IMR-90 (cell line): ENCODE measurements at regions not wholly inside any gene's neighbourhood (a gene's known extent, or its start where the extent isn't known, plus 50 kb on each side); places are given as distances from the start of the nearest gene placed in this dataset.

Source experiments
- ATAC-seq: fragments of 200-7000 bp; cut with Tn5 transposase; 2 replicates; pipeline ENCODE4 v1.9.1; 2020; ENCODE audit warnings: low read depth, mild to moderate bottlenecking, moderate library complexity
- BruUV-seq: library from RNA; stranded (reverse); fragments of 400-500 nt; replicated peaks from 2 replicates; lab custom pipeline; 2021; lab: Mats Ljungman, UMichigan
- CTCF ChIA-PET: fragments of 300-600 bp; formaldehyde crosslinking; extraction: SDS; loops from one replicate; lab custom pipeline; 2021; ENCODE audit warnings: antibody characterized with exemption; lab: Yijun Ruan, JAX
- POLR2A ChIA-PET: fragments of 300-600 bp; sonication (Branson Sonifier 250); formaldehyde crosslinking; loops from one replicate; lab custom pipeline; 2022; ENCODE audit warnings: antibody characterized with exemption; ENCODE audit not compliant: unreplicated experiment; lab: Charles Lee
- DNase-seq: peaks from one replicate; pipeline ENCODE4 v3.0.0; 2013
- H2AFZ ChIP-seq: replicated peaks from 2 replicates; pipeline ENCODE3; 2013; ENCODE audit warnings: low read length, mild to moderate bottlenecking; ENCODE audit not compliant: poor library complexity
- H2AK5ac ChIP-seq: 2 replicates; pipeline ENCODE4 v1.6.1; 2013; ENCODE audit warnings: low read depth, low read length, inconsistent platforms
- H2AK9ac ChIP-seq: replicated peaks from 2 replicates; pipeline ENCODE3; 2013; ENCODE audit warnings: mild to moderate bottlenecking, low read depth, low read length, moderate library complexity; ENCODE audit not compliant: poor library complexity
- H2BK120ac ChIP-seq: 2 replicates; pipeline ENCODE4 v1.6.1; 2013; ENCODE audit warnings: low read depth, low read length, inconsistent platforms
- H2BK15ac ChIP-seq: 3 replicates; pipeline ENCODE4 v1.6.1; 2013; ENCODE audit warnings: low read depth, low read length, inconsistent platforms
- H2BK20ac ChIP-seq: 2 replicates; pipeline ENCODE4 v1.6.1; 2013; ENCODE audit warnings: low read depth, mild to moderate bottlenecking, inconsistent platforms, low read length, moderate library complexity
- H2BK5ac ChIP-seq: 2 replicates; pipeline ENCODE4 v1.6.1; 2013; ENCODE audit warnings: mild to moderate bottlenecking, low read depth, low read length, inconsistent platforms; ENCODE audit not compliant: poor library complexity, severe bottlenecking
- H3K14ac ChIP-seq: replicated peaks from 2 replicates; pipeline ENCODE4 v1.6.1; 2013; ENCODE audit warnings: low read depth, low read length, inconsistent platforms
- H3K18ac ChIP-seq: 2 replicates; pipeline ENCODE4 v1.6.1; 2013; ENCODE audit warnings: low read depth, low read length, control low read depth
- H3K23ac ChIP-seq: 2 replicates; pipeline ENCODE4 v1.6.1; 2013; ENCODE audit warnings: low read depth, low read length, inconsistent platforms
- H3K27ac ChIP-seq: 2 replicates; pipeline ENCODE4 v1.5.1; 2013; ENCODE audit warnings: mild to moderate bottlenecking, control low read depth, low read length; ENCODE audit not compliant: insufficient read depth
- H3K27me3 ChIP-seq: 2 replicates; pipeline ENCODE4 v1.6.1; 2013; ENCODE audit warnings: low read length; ENCODE audit not compliant: control insufficient read depth, insufficient read depth
- H3K36me3 ChIP-seq: 2 replicates; pipeline ENCODE4 v1.6.1; 2013; ENCODE audit warnings: low read length, mixed read lengths; ENCODE audit not compliant: control insufficient read depth, insufficient read depth
- H3K4ac ChIP-seq: 2 replicates; pipeline ENCODE4 v1.6.1; 2013; ENCODE audit warnings: low read depth, low read length, inconsistent platforms
- H3K4me1 ChIP-seq: 2 replicates; pipeline ENCODE4 v1.6.1; 2013; ENCODE audit warnings: low read length, mixed read lengths; ENCODE audit not compliant: control insufficient read depth, insufficient read depth
- H3K4me2 ChIP-seq: 2 replicates; pipeline ENCODE4 v1.6.1; 2013; ENCODE audit warnings: low read depth, mild to moderate bottlenecking, control low read depth, low read length, moderate library complexity
- H3K4me3 ChIP-seq: 2 replicates; pipeline ENCODE4 v1.5.1; 2013; ENCODE audit warnings: low read depth, mild to moderate bottlenecking, control low read depth, low read length, moderate library complexity; ENCODE audit not compliant: insufficient read depth
- H3K56ac ChIP-seq: 2 replicates; pipeline ENCODE4 v1.6.1; 2013; ENCODE audit warnings: low read length, inconsistent platforms; ENCODE audit not compliant: insufficient read depth; ENCODE audit errors: extremely low read depth
- H3K79me1 ChIP-seq, 2 experiments: 2 replicates each; pipeline ENCODE4 v1.6.1; 2013; ENCODE audit warnings: low read length in 2 of 2, inconsistent platforms in 1 of 2, low read depth in 1 of 2
- H3K9ac ChIP-seq: 2 replicates; pipeline ENCODE4 v1.6.1; 2013; ENCODE audit warnings: low read depth, low read length, control low read depth
- H3K9me1 ChIP-seq: 2 replicates; pipeline ENCODE4 v1.6.1; 2013; ENCODE audit warnings: low read length, inconsistent platforms; ENCODE audit not compliant: insufficient read depth
- H3K9me3 ChIP-seq: 2 replicates; pipeline ENCODE4 v1.6.1; 2013; ENCODE audit warnings: low read length; ENCODE audit not compliant: control insufficient read depth, insufficient read depth
- H4K20me1 ChIP-seq: 2 replicates; pipeline ENCODE4 v1.6.1; 2013; ENCODE audit warnings: low read length, inconsistent platforms; ENCODE audit not compliant: insufficient read depth
- H4K5ac ChIP-seq: 2 replicates; pipeline ENCODE4 v1.6.1; 2013; ENCODE audit warnings: mild to moderate bottlenecking, low read depth, low read length, control low read depth
- H4K8ac ChIP-seq, 2 experiments: 2 replicates each; pipeline ENCODE4 v1.6.1; 2013; ENCODE audit warnings: low read depth in 2 of 2, low read length in 2 of 2, control low read depth in 1 of 2, inconsistent platforms in 1 of 2
- H4K91ac ChIP-seq: 2 replicates; pipeline ENCODE4 v1.6.1; 2013; ENCODE audit warnings: low read depth, low read length, inconsistent platforms; ENCODE audit not compliant: insufficient read depth
- CEBPB ChIP-seq: IDR thresholded peaks from 2 replicates; pipeline ENCODE4 v1.6.1; 2012; ENCODE audit warnings: low read depth, low read length, improper control_type of control experiment
- CHD1 ChIP-seq: IDR thresholded peaks from 2 replicates; pipeline ENCODE4 v1.6.1; 2012; ENCODE audit warnings: low read depth, low read length, improper control_type of control experiment
- CTCF ChIP-seq: conservative IDR thresholded peaks from 2 replicates; pipeline ENCODE4 v1.5.1; 2012; ENCODE audit warnings: mild to moderate bottlenecking, low read depth, low read length, improper control_type of control experiment
- FOS ChIP-seq: fragments of 150-350 bp; IDR thresholded peaks from 2 replicates; pipeline ENCODE4 v1.6.1; 2016; ENCODE audit warnings: low read depth, low read length
- MAZ ChIP-seq: IDR thresholded peaks from 2 replicates; pipeline ENCODE4 v1.6.1; 2012; ENCODE audit warnings: low read depth, mild to moderate bottlenecking, low read length, improper control_type of control experiment, moderate library complexity, borderline replicate concordance
- NFE2L2 ChIP-seq: fragments of 150-350 bp; IDR thresholded peaks from 2 replicates; pipeline ENCODE4 v1.6.1; 2016; ENCODE audit warnings: low read depth, mild to moderate bottlenecking, low read length
- POLR2A ChIP-seq: IDR thresholded peaks from 2 replicates; pipeline ENCODE4 v1.6.1; 2012; ENCODE audit warnings: mild to moderate bottlenecking, low read depth, low read length
- WGBS, 2 experiments: methylation state at CpG; one replicate each; pipeline versions ENCODE4 v1.1.5 to v1.1.7; 2013; ENCODE audit warnings: missing lambda C conversion rate in 2 of 2; ENCODE audit not compliant: insufficient read length in 1 of 2; ENCODE audit errors: extremely low coverage in 2 of 2; 5-methylcytosine and 5-hydroxymethylcytosine counted together
- dilution Hi-C: fragments of 300-500 bp; cut with HindIII; formaldehyde crosslinking; loops from one replicate; pipeline ENCODE4 v1.14.3; 2018; ENCODE audit warnings: low sequenced_read_pairs; ENCODE audit not compliant: unreplicated experiment
- in situ Hi-C: fragments of 300-500 bp; cut with MboI; formaldehyde crosslinking; loops from 3 replicates; pipeline ENCODE4 v1.14.3; 2019; ENCODE audit warnings: low sequenced_read_pairs, inconsistent platforms, mixed read lengths
- intact Hi-C: fragments of 100-400 bp; cut with micrococcal nuclease; formaldehyde crosslinking; loops from 2 replicates; pipeline ENCODE4 v1.10.0; 2022
- TF ChIP-seq, protein P1 (sequence below): fragments of 150-350 bp; IDR thresholded peaks from 2 replicates; pipeline ENCODE4 v1.6.1; 2016; ENCODE audit warnings: low read depth, mild to moderate bottlenecking, low read length, moderate library complexity, borderline replicate concordance

- H2BK120ac ChIP-seq: no peak overlapping the region
- TF ChIP-seq CHD1: no peak
- no peak for TF ChIP-seq POLR2A
- TF ChIP-seq CTCF: no peak
- no peak for TF ChIP-seq MAZ
- TF ChIP-seq FOS: no peak
- TF ChIP-seq CEBPB: no peak
- TF ChIP-seq NFE2L2: no peak
- TF ChIP-seq, protein P1, sequence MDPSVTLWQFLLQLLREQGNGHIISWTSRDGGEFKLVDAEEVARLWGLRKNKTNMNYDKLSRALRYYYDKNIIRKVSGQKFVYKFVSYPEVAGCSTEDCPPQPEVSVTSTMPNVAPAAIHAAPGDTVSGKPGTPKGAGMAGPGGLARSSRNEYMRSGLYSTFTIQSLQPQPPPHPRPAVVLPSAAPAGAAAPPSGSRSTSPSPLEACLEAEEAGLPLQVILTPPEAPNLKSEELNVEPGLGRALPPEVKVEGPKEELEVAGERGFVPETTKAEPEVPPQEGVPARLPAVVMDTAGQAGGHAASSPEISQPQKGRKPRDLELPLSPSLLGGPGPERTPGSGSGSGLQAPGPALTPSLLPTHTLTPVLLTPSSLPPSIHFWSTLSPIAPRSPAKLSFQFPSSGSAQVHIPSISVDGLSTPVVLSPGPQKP: no peak
- no peak overlapping the region for H3K9ac ChIP-seq
- no peak overlapping the region for H4K8ac ChIP-seq
- H3K36me3 ChIP-seq: no peaks in the 10 kb centered on the region
- H3K4me3 ChIP-seq: no peak overlapping the region
- 96% methylated on average over 3 of the region's 19 CpGs; no CpG with 5 or more reads in 1 of the 2 experiments for WGBS, 2 experiments
- H4K5ac ChIP-seq: no peak overlapping the region
- H2AK9ac ChIP-seq: no peak overlapping the region
- no peak overlapping the region for H3K18ac ChIP-seq
- no peak for ATAC-seq
- ChIA-PET POLR2A (no interaction called here), CTCF (no interaction called here)
- no peak overlapping the region for H4K91ac ChIP-seq
- dilution Hi-C loops: no loop called here
- BruUV-seq: no TSS peak
- no peak overlapping the region for H2BK15ac ChIP-seq
- H3K9me3 ChIP-seq: no peaks in the 10 kb centered on the region
- H2BK20ac ChIP-seq: no peak overlapping the region
- H3K23ac ChIP-seq: no peak overlapping the region
- H2BK5ac ChIP-seq: no peak overlapping the region
- no peaks in the 10 kb centered on the region for H3K79me1 ChIP-seq
- in situ Hi-C loops: no loop called here
- H2AK5ac ChIP-seq: no peak overlapping the region
- H3K4me1 ChIP-seq: no peaks in the 10 kb centered on the region
- no peak overlapping the region for H2AFZ ChIP-seq
- no peak overlapping the region for H3K4me2 ChIP-seq
- peaks cover 5% of the 10 kb centered on the region for H3K27me3 ChIP-seq
- H3K56ac ChIP-seq: no peak overlapping the region
- no peak overlapping the region for H3K27ac ChIP-seq
- intact Hi-C loops: no loop called here
- H3K9me1 ChIP-seq: no peaks in the 10 kb centered on the region
- H3K4ac ChIP-seq: no peak overlapping the region
- DNase-seq: no peak
- H4K20me1 ChIP-seq: no peaks in the 10 kb centered on the region
- no peak overlapping the region for H3K14ac ChIP-seq
Observed at GRCh38 chr2:234164493-234165413, 114.3 kb downstream of the SPP2 start.
